ENCODE measurements at regions not wholly inside any gene's neighbourhood (a gene's known extent, or its start where the extent isn't known, plus 50 kb on each side); places are given as distances from the start of the nearest gene placed in this dataset.

GRCh38 chr10:17538941-17539340 is 78.2 kb downstream of the HACD1 start:
- DNase-seq (ENCODE audit: low spot score) (no peak), ATAC-seq (ENCODE audit: insufficient number of reproducible peaks, low FRiP score, low read depth) (no peak)
- H3K4me3 ChIP-seq, result no peak overlapping the region
- no peaks in the 10 kb centered on the region for H3K4me1 ChIP-seq (ENCODE audit: control insufficient read depth in 1 of 2, low read depth in 2 of 2)
- H3K9me3 ChIP-seq, result no peaks in the 10 kb centered on the region
- no peaks in the 10 kb centered on the region for H3K27me3 ChIP-seq (replicated peaks; ENCODE audit: insufficient read depth)
- no peaks in the 10 kb centered on the region for H3K36me3 ChIP-seq
- no peak for TF ChIP-seq CTCF (IDR thresholded peaks at IDR 0.05)
- no peak overlapping the region for H3K27ac ChIP-seq

- no peak for DNase-seq (ENCODE audit: low spot score)
- no peaks in the 10 kb centered on the region for H3K9me3 ChIP-seq
- TF ChIP-seq CTCF (IDR thresholded peaks at IDR 0.05), result no peak
- no peaks in the 10 kb centered on the region for H3K36me3 ChIP-seq
- H3K4me3 ChIP-seq, result no peak overlapping the region
- H3K4me1 ChIP-seq (ENCODE audit: control insufficient read depth in 1 of 2, low read depth in 2 of 2), result no peaks in the 10 kb centered on the region
- no peaks in the 10 kb centered on the region for H3K27me3 ChIP-seq (replicated peaks; ENCODE audit: insufficient read depth)
- no peak for ATAC-seq (ENCODE audit: insufficient number of reproducible peaks, low FRiP score, low read depth)
- H3K27ac ChIP-seq, result no peak overlapping the region
These were observed 79.9 kb downstream of the HACD1 start for GRCh38 chr10:17537281-17537680.

GRCh38 chr10:17536221-17536620 is 81.0 kb downstream of the HACD1 start:
- no peaks in the 10 kb centered on the region for H3K4me1 ChIP-seq (ENCODE audit: control insufficient read depth in 1 of 2, low read depth in 2 of 2)
- no peak overlapping the region for H3K4me3 ChIP-seq
- DNase-seq (ENCODE audit: low spot score), result no peak
- no peaks in the 10 kb centered on the region for H3K36me3 ChIP-seq
- TF ChIP-seq CTCF (IDR thresholded peaks at IDR 0.05), result no peak
- no peaks in the 10 kb centered on the region for H3K27me3 ChIP-seq (replicated peaks; ENCODE audit: insufficient read depth)
- no peak overlapping the region for H3K27ac ChIP-seq
- no peak for ATAC-seq (ENCODE audit: insufficient number of reproducible peaks, low FRiP score, low read depth)
- H3K9me3 ChIP-seq, result no peaks in the 10 kb centered on the region

GRCh38 chr10:17533731-17534130 is 79.3 kb upstream of the ST8SIA6 start:
- no peaks in the 10 kb centered on the region for H3K27me3 ChIP-seq (replicated peaks; ENCODE audit: insufficient read depth)
- no peak for ATAC-seq (ENCODE audit: insufficient number of reproducible peaks, low FRiP score, low read depth)
- H3K9me3 ChIP-seq, result no peaks in the 10 kb centered on the region
- DNase-seq (ENCODE audit: low spot score), result no peak
- no peaks in the 10 kb centered on the region for H3K36me3 ChIP-seq
- no peak overlapping the region for H3K4me3 ChIP-seq
- no peaks in the 10 kb centered on the region for H3K4me1 ChIP-seq (ENCODE audit: control insufficient read depth in 1 of 2, low read depth in 2 of 2)
- no peak for TF ChIP-seq CTCF (IDR thresholded peaks at IDR 0.05)
- H3K27ac ChIP-seq, result no peak overlapping the region

- DNase-seq (ENCODE audit: low spot score) (no peak), ATAC-seq (ENCODE audit: insufficient number of reproducible peaks, low FRiP score, low read depth) (no peak)
- no peak for TF ChIP-seq CTCF (IDR thresholded peaks at IDR 0.05)
- Histone ChIP-seq H3K27me3 (replicated peaks; ENCODE audit: insufficient read depth) (no peaks in the 10 kb centered on the region), H3K36me3 (no peaks in the 10 kb centered on the region), H3K4me3 (no peak overlapping the region), H3K27ac (no peak overlapping the region), H3K4me1 (ENCODE audit: control insufficient read depth in 1 of 2, low read depth in 2 of 2) (no peaks in the 10 kb centered on the region), H3K9me3 (no peaks in the 10 kb centered on the region)
These were observed 74.0 kb upstream of the ST8SIA6 start for GRCh38 chr10:17528306-17528862.

All from thoracic aorta (tissue), 2 donors.